HL-60 (cell line): ENCODE measurements at regions not wholly inside any gene's neighbourhood (a gene's known extent, or its start where the extent isn't known, plus 50 kb on each side); places are given as distances from the start of the nearest gene placed in this dataset.

ENCODE experiments used
- CTCF ChIP-seq: IDR thresholded peaks from one replicate; pipeline ENCODE4 v1.5.1; 2011; ENCODE audit warnings: low read length, control low read depth, inconsistent platforms; ENCODE audit not compliant: insufficient read depth
- GABPA ChIP-seq: IDR thresholded peaks from 2 replicates; pipeline ENCODE4 v1.6.1; 2012; ENCODE audit warnings: low read depth
- POLR2AphosphoS5 ChIP-seq: IDR thresholded peaks from 2 replicates; pipeline ENCODE4 v1.6.1; 2012; ENCODE audit warnings: low read depth
- REST ChIP-seq: IDR thresholded peaks from 2 replicates; pipeline ENCODE4 v1.6.1; 2012; ENCODE audit warnings: low read depth; ENCODE audit not compliant: insufficient replicate concordance

GRCh38 chr4:108383157-108383556 is 214.4 kb upstream of the LEF1 start:
- TF ChIP-seq CTCF (no peak), POLR2AphosphoS5 (no peak), GABPA (no peak), REST (no peak)
